Trophoblast cell (in vitro differentiated cells and primary cell): ENCODE measurements at regions not wholly inside any gene's neighbourhood (a gene's known extent, or its start where the extent isn't known, plus 50 kb on each side); places are given as distances from the start of the nearest gene placed in this dataset.

ENCODE experiments used
- DNase-seq, 2 donors: peaks; one replicate each; pipeline ENCODE4 v3.0.0-alpha.2; 2016
- H2AFZ ChIP-seq: 2 replicates; pipeline ENCODE4 v1.6.1; 2013; ENCODE audit warnings: low read length, moderate library complexity, mild to moderate bottlenecking; ENCODE audit not compliant: insufficient read depth, poor library complexity
- H2AK5ac ChIP-seq: 2 replicates; pipeline ENCODE4 v1.6.1; 2013; ENCODE audit warnings: mild to moderate bottlenecking, low read length
- H2BK120ac ChIP-seq: 2 replicates; pipeline ENCODE4 v1.6.1; 2013; ENCODE audit warnings: low read length, mild to moderate bottlenecking, moderate library complexity; ENCODE audit not compliant: insufficient read depth, poor library complexity
- H2BK12ac ChIP-seq: 2 replicates; pipeline ENCODE4 v1.6.1; 2013; ENCODE audit warnings: mild to moderate bottlenecking, low read length, moderate library complexity
- H2BK5ac ChIP-seq: 2 replicates; pipeline ENCODE4 v1.6.1; 2013; ENCODE audit warnings: low read length, low read depth, moderate library complexity, mild to moderate bottlenecking; ENCODE audit not compliant: poor library complexity
- H3K14ac ChIP-seq: 2 replicates; pipeline ENCODE4 v1.6.1; 2013; ENCODE audit warnings: mild to moderate bottlenecking, low read length
- H3K18ac ChIP-seq: 2 replicates; pipeline ENCODE4 v1.6.1; 2013; ENCODE audit warnings: mild to moderate bottlenecking, low read length
- H3K23ac ChIP-seq: 2 replicates; pipeline ENCODE4 v1.6.1; 2013; ENCODE audit warnings: low read length
- H3K27ac ChIP-seq: 2 replicates; pipeline ENCODE4 v1.5.1; 2013; ENCODE audit warnings: low read depth, mild to moderate bottlenecking, inconsistent platforms, low read length, moderate library complexity
- H3K27me3 ChIP-seq: 2 replicates; pipeline ENCODE4 v1.6.1; 2013; ENCODE audit warnings: inconsistent platforms, mild to moderate bottlenecking, low read length, moderate library complexity; ENCODE audit not compliant: insufficient read depth
- H3K36me3 ChIP-seq, 2 experiments: 1 replicate in 1 of 2; 2 replicates in 1 of 2; pipeline ENCODE4 v1.6.1; 2013; ENCODE audit warnings: low read length in 2 of 2, mild to moderate bottlenecking in 2 of 2, moderate library complexity in 1 of 2; ENCODE audit not compliant: insufficient read depth in 2 of 2, control insufficient read depth in 1 of 2
- H3K4ac ChIP-seq: 2 replicates; pipeline ENCODE4 v1.6.1; 2013; ENCODE audit warnings: low read depth, mild to moderate bottlenecking, low read length, moderate library complexity
- H3K4me1 ChIP-seq, 2 experiments: 1 replicate in 1 of 2; 2 replicates in 1 of 2; pipeline ENCODE4 v1.6.1; 2013; ENCODE audit warnings: low read length in 2 of 2, mild to moderate bottlenecking in 2 of 2, moderate library complexity in 1 of 2; ENCODE audit not compliant: insufficient read depth in 2 of 2, control insufficient read depth in 1 of 2
- H3K4me2 ChIP-seq: 2 replicates; pipeline ENCODE4 v1.6.1; 2013; ENCODE audit warnings: inconsistent platforms, mild to moderate bottlenecking, low read length, moderate library complexity
- H3K4me3 ChIP-seq: 2 replicates; pipeline ENCODE4 v1.5.1; 2013; ENCODE audit warnings: mild to moderate bottlenecking, low read depth, low read length, inconsistent platforms
- H3K79me1 ChIP-seq: one replicate; pipeline ENCODE4 v1.6.1; 2013; ENCODE audit warnings: low read length
- H3K79me2 ChIP-seq: 2 replicates; pipeline ENCODE4 v1.6.1; 2013; ENCODE audit warnings: low read length, mild to moderate bottlenecking; ENCODE audit not compliant: control insufficient read depth, insufficient read depth, poor library complexity
- H3K9ac ChIP-seq: 2 replicates; pipeline ENCODE4 v1.6.1; 2013; ENCODE audit warnings: mild to moderate bottlenecking, low read length
- H3K9me3 ChIP-seq: 2 replicates; pipeline ENCODE4 v1.6.1; 2013; ENCODE audit warnings: low read depth, mild to moderate bottlenecking, control low read depth, inconsistent platforms, low read length; ENCODE audit not compliant: insufficient read depth
- H4K12ac ChIP-seq: 2 replicates; pipeline ENCODE4 v1.6.1; 2013; ENCODE audit warnings: low read depth, mild to moderate bottlenecking, low read length, moderate library complexity
- H4K8ac ChIP-seq: 2 replicates; pipeline ENCODE4 v1.6.1; 2013; ENCODE audit warnings: low read depth, mild to moderate bottlenecking, low read length, moderate library complexity
- H4K91ac ChIP-seq: one replicate; pipeline ENCODE4 v1.6.1; 2013; ENCODE audit warnings: low read depth, mild to moderate bottlenecking, low read length, moderate library complexity
- WGBS: extraction: QIAGEN DNeasy Blood & Tissue Kit; methylation state at CpG from one replicate; pipeline ENCODE4 v1.1.7; 2013; ENCODE audit warnings: missing lambda C conversion rate; ENCODE audit not compliant: insufficient read length, insufficient coverage; ENCODE audit errors: extremely low coverage; 5-methylcytosine and 5-hydroxymethylcytosine counted together

- no peaks in the 10 kb centered on the region for H3K79me2 ChIP-seq
- no peak overlapping the region for H4K12ac ChIP-seq
- no peak overlapping the region for H2BK5ac ChIP-seq
- H3K4me3 ChIP-seq = no peak overlapping the region
- H3K36me3 ChIP-seq = no peaks in the 10 kb centered on the region
- WGBS = no CpG with 5 or more reads among the region's 2 CpGs
- H3K23ac ChIP-seq = no peak overlapping the region
- DNase-seq = no peak
- no peaks in the 10 kb centered on the region for H3K27me3 ChIP-seq
- no peak overlapping the region for H2BK120ac ChIP-seq
- H2AK5ac ChIP-seq = no peak overlapping the region
- no peaks in the 10 kb centered on the region for H3K9me3 ChIP-seq
- H3K27ac ChIP-seq = no peak overlapping the region
- no peak overlapping the region for H3K18ac ChIP-seq
- H3K4me1 ChIP-seq = no peaks in the 10 kb centered on the region
- no peak overlapping the region for H2AFZ ChIP-seq
- H3K4ac ChIP-seq = no peak overlapping the region
- H3K9ac ChIP-seq = no peak overlapping the region
- no peak overlapping the region for H4K91ac ChIP-seq
- no peak overlapping the region for H4K8ac ChIP-seq
- no peak overlapping the region for H2BK12ac ChIP-seq
- H3K4me2 ChIP-seq = no peak overlapping the region
- no peaks in the 10 kb centered on the region for H3K79me1 ChIP-seq
- H3K14ac ChIP-seq = no peak overlapping the region
These were observed 173.5 kb downstream of the NKX6-1 start for GRCh38 chr4:84325625-84326024.

GRCh38 chr4:84324303-84325245, 174.5 kb downstream of the NKX6-1 start:
- Histone ChIP-seq H2BK12ac (no peak overlapping the region), H3K4ac (no peak overlapping the region), H3K14ac (no peak overlapping the region), H3K4me1 (no peaks in the 10 kb centered on the region), H3K9ac (no peak overlapping the region), H2AK5ac (no peak overlapping the region), H3K4me2 (no peak overlapping the region), H3K27me3 (no peaks in the 10 kb centered on the region), H3K79me2 (no peaks in the 10 kb centered on the region), H3K9me3 (no peaks in the 10 kb centered on the region), H3K79me1 (no peaks in the 10 kb centered on the region), H2BK5ac (no peak overlapping the region), H4K91ac (no peak overlapping the region), H3K4me3 (no peak overlapping the region), H2AFZ (no peak overlapping the region), H4K8ac (no peak overlapping the region), H3K18ac (no peak overlapping the region), H3K36me3 (no peaks in the 10 kb centered on the region), H3K27ac (no peak overlapping the region), H3K23ac (no peak overlapping the region), H4K12ac (no peak overlapping the region), H2BK120ac (no peak overlapping the region)
- DNase-seq = no peak
- no CpG with 5 or more reads among the region's 16 CpGs for WGBS

GRCh38 chr4:84319124-84319523, 180.0 kb downstream of the NKX6-1 start:
- Histone ChIP-seq H3K4me1 (no peaks in the 10 kb centered on the region), H3K27me3 (no peaks in the 10 kb centered on the region), H2BK120ac (no peak overlapping the region), H2AK5ac (no peak overlapping the region), H2BK5ac (no peak overlapping the region), H3K36me3 (no peaks in the 10 kb centered on the region), H3K4ac (no peak overlapping the region), H3K79me2 (no peaks in the 10 kb centered on the region), H4K8ac (no peak overlapping the region), H2BK12ac (no peak overlapping the region), H3K14ac (no peak overlapping the region), H3K23ac (peak overlapping the region; percentile 83), H3K4me3 (no peak overlapping the region), H3K9me3 (no peaks in the 10 kb centered on the region), H3K27ac (no peak overlapping the region), H3K4me2 (no peak overlapping the region), H2AFZ (no peak overlapping the region), H4K12ac (no peak overlapping the region), H3K79me1 (no peaks in the 10 kb centered on the region), H4K91ac (no peak overlapping the region), H3K18ac (no peak overlapping the region), H3K9ac (no peak overlapping the region)
- WGBS = no CpG with 5 or more reads among the region's 4 CpGs
- peak; percentile 11 to 33 for DNase-seq

GRCh38 chr4:84317513-84317912, 181.6 kb downstream of the NKX6-1 start:
- no peak for DNase-seq
- no peak overlapping the region for H3K4me2 ChIP-seq
- H3K23ac ChIP-seq = no peak overlapping the region
- no peak overlapping the region for H3K9ac ChIP-seq
- no peak overlapping the region for H3K4me3 ChIP-seq
- H3K27me3 ChIP-seq = no peaks in the 10 kb centered on the region
- no peak overlapping the region for H3K4ac ChIP-seq
- no peaks in the 10 kb centered on the region for H3K9me3 ChIP-seq
- no peak overlapping the region for H4K91ac ChIP-seq
- no peak overlapping the region for H4K12ac ChIP-seq
- no peak overlapping the region for H2AFZ ChIP-seq
- no peak overlapping the region for H2BK12ac ChIP-seq
- no peaks in the 10 kb centered on the region for H3K36me3 ChIP-seq
- H2AK5ac ChIP-seq = no peak overlapping the region
- H3K79me2 ChIP-seq = no peaks in the 10 kb centered on the region
- H2BK5ac ChIP-seq = no peak overlapping the region
- no peak overlapping the region for H3K14ac ChIP-seq
- H3K79me1 ChIP-seq = no peaks in the 10 kb centered on the region
- no peak overlapping the region for H3K27ac ChIP-seq
- H3K18ac ChIP-seq = no peak overlapping the region
- no peaks in the 10 kb centered on the region for H3K4me1 ChIP-seq
- no peak overlapping the region for H4K8ac ChIP-seq
- no peak overlapping the region for H2BK120ac ChIP-seq
